Brain microvascular endothelial cell (primary cell): ENCODE measurements at regions not wholly inside any gene's neighbourhood (a gene's known extent, or its start where the extent isn't known, plus 50 kb on each side); places are given as distances from the start of the nearest gene placed in this dataset.
A peak's percentile ranks its signal among the peaks of the same experiment; 100 is the strongest.

Experiments
- DNase-seq: peaks from one replicate; pipeline ENCODE4 v3.0.0-alpha.2; 2020
- H3K27ac ChIP-seq: fragments of 250-450 bp; sonication (Bioruptor Pico); 2 replicates; pipeline ENCODE4 v1.5.1; 2020; ENCODE audit warnings: mild to moderate bottlenecking, moderate library complexity
- H3K27me3 ChIP-seq: fragments of 250-450 bp; sonication (Bioruptor Pico); replicated peaks from 2 replicates; pipeline ENCODE4 v1.5.1; 2020; ENCODE audit warnings: mild to moderate bottlenecking
- H3K36me3 ChIP-seq: fragments of 250-450 bp; sonication (Bioruptor Pico); replicated peaks from 2 replicates; pipeline ENCODE4 v1.5.1; 2020; ENCODE audit warnings: mild to moderate bottlenecking
- H3K4me3 ChIP-seq: 2 replicates; pipeline ENCODE4 v1.5.1; 2011; ENCODE audit warnings: low read depth, mild to moderate bottlenecking, control low read depth, low read length, moderate library complexity
- in situ Hi-C: cut with HindIII; loops from 2 replicates; pipeline ENCODE4 v1.10.0; 2017; ENCODE audit warnings: low sequenced_read_pairs, low pct_ligation_motif_present
- TF ChIP-seq, protein P1 (sequence below): IDR thresholded peaks from 2 replicates; pipeline ENCODE4 v1.5.1; 2011; ENCODE audit warnings: low read depth, mild to moderate bottlenecking, moderate library complexity, low read length, control low read depth, inconsistent platforms; ENCODE audit errors: missing control alignments

DNA sequence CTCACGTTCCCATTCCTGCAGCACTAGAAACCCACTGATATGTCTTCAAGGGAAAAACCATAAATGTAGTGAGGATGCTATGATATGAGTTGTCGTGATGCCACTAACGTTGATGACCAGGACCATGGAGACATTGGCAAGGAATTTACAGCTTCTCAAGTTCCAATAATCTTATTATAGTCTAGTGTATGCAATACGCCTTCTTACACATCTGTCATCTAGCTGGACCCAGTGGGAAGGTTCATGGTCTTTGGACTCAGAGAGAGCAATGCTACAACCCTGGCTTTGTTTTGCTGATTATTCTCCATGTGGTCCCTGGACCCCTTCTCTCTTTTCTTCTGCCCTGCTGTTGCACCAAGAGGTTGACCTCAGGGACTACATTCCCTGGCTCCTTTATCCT is 76.0 kb upstream of the BMP2 start:
- TF ChIP-seq, protein P1, sequence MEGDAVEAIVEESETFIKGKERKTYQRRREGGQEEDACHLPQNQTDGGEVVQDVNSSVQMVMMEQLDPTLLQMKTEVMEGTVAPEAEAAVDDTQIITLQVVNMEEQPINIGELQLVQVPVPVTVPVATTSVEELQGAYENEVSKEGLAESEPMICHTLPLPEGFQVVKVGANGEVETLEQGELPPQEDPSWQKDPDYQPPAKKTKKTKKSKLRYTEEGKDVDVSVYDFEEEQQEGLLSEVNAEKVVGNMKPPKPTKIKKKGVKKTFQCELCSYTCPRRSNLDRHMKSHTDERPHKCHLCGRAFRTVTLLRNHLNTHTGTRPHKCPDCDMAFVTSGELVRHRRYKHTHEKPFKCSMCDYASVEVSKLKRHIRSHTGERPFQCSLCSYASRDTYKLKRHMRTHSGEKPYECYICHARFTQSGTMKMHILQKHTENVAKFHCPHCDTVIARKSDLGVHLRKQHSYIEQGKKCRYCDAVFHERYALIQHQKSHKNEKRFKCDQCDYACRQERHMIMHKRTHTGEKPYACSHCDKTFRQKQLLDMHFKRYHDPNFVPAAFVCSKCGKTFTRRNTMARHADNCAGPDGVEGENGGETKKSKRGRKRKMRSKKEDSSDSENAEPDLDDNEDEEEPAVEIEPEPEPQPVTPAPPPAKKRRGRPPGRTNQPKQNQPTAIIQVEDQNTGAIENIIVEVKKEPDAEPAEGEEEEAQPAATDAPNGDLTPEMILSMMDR, result no peak
- H3K27me3 ChIP-seq, result no peaks in the 10 kb centered on the region
- H3K4me3 ChIP-seq, result no peak overlapping the region
- in situ Hi-C loops, result no loop called here
- H3K27ac ChIP-seq, result no peak overlapping the region
- no peak for DNase-seq
- no peaks in the 10 kb centered on the region for H3K36me3 ChIP-seq

DNA sequence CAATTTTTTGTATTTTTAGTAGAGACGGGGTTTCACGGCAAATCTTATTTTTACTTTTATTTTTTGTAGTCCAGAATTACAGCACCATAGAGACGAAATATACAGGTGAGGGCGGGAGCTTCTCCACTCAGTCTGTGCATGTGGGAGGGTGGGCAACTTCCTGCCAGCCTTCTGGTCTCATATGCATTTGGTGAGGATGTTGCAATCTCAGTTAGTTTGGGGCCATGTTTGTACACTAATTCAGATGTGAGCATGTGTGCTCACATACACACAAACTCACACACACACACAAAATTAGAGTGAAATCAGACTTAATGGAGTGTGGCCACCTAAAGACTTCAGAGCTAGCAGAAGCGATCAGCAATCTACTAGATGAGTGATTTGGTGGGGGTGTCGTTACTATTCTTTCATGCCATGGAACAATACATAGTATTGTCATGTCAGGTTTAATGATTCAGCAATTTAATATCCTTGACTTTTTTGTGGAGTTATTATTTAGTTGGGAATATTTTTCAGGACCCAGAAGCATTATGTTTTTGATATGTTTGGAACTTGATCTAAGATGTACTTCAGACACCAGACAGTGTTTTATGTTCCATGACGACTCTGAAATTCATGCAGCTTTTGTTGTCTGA is 78.0 kb upstream of the BMP2 start:
- Histone ChIP-seq H3K36me3 (no peaks in the 10 kb centered on the region), H3K27me3 (no peaks in the 10 kb centered on the region), H3K4me3 (no peak overlapping the region), H3K27ac (no peak overlapping the region)
- TF ChIP-seq, protein P1, result no peak
- in situ Hi-C loops, result no loop called here
- no peak for DNase-seq

GRCh38 chr20:6686171-6686570 is 81.3 kb upstream of the BMP2 start:
- no peak overlapping the region for H3K27ac ChIP-seq
- TF ChIP-seq, protein P1, result no peak
- in situ Hi-C loops, result no loop called here
- no peaks in the 10 kb centered on the region for H3K36me3 ChIP-seq
- no peak overlapping the region for H3K4me3 ChIP-seq
- no peak for DNase-seq
- no peaks in the 10 kb centered on the region for H3K27me3 ChIP-seq

DNA sequence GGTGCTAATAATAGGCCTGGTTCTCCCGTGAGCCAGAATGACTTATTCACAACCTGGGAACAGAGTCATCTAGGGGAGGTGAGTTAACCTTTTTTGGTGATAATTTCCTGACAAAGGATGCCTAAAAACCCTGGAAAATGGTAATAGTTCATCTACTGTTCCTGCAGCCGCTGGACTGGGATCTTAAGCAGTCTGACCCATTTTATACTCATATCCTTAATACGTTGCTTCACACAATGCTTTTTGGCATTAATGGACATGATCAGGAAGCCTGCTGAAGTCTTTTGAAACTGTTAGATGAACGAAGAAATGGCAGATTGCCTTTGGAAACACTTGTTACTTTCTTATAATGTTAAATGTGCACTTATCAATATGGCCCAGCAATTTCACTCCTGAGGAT is 81.9 kb upstream of the BMP2 start:
- H3K27ac ChIP-seq, result peak overlapping the region; percentile 19
- no peaks in the 10 kb centered on the region for H3K36me3 ChIP-seq
- in situ Hi-C loops, result no loop called here
- TF ChIP-seq, protein P1, result no peak
- no peak for DNase-seq
- no peaks in the 10 kb centered on the region for H3K27me3 ChIP-seq
- H3K4me3 ChIP-seq, result no peak overlapping the region

DNA sequence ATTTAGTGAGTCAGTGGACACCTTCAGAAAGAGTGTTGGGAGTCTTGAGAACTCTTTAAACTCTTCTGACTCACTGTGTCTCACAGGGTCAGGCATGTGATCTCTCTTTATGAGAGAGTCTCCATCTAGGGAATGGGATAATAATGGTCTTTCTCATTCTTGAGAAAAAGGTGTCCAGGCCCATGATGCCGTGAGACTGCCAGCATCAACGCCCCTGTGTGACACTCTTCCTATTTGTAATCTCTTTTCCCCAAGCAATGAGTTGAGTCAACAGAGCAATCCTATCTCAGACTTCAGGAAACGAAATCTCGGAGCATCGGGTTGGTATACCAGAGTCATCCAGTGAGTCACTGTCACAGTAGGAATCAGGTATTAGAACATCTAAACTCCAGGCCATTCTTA is 82.3 kb upstream of the BMP2 start:
- Histone ChIP-seq H3K27ac (peak overlapping the region; percentile 19), H3K27me3 (no peaks in the 10 kb centered on the region), H3K4me3 (no peak overlapping the region), H3K36me3 (no peaks in the 10 kb centered on the region)
- TF ChIP-seq, protein P1, result no peak
- DNase-seq, result peak; percentile 54
- in situ Hi-C loops, result no loop called here
